ENCODE measurements at regions not wholly inside any gene's neighbourhood (a gene's known extent, or its start where the extent isn't known, plus 50 kb on each side); places are given as distances from the start of the nearest gene placed in this dataset.

GRCh38 chr12:111214401-111214800, 154.5 kb downstream of the PHETA1 start:
- no peaks in the 10 kb centered on the region for H3K4me1 ChIP-seq (ENCODE audit: control insufficient read depth in 1 of 2, insufficient read depth in 2 of 2, low read length in 2 of 2)
- H3K9ac ChIP-seq (ENCODE audit: low read depth in 1 of 2, low read length in 2 of 2), result no peak overlapping the region
- no peaks in the 10 kb centered on the region for H3K36me3 ChIP-seq (ENCODE audit: control insufficient read depth in 1 of 2, insufficient read depth in 2 of 2, low read length in 2 of 2)
- H3K27me3 ChIP-seq (ENCODE audit: control insufficient read depth in 1 of 2, insufficient read depth in 2 of 2, low read length in 2 of 2), result peaks cover 0 to 2% of the 10 kb centered on the region in 2 donors
- H3K9me3 ChIP-seq (ENCODE audit: control insufficient read depth in 1 of 2, low read length in 2 of 2), result no peaks in the 10 kb centered on the region
- H3K4me3 ChIP-seq (ENCODE audit: low read depth in 1 of 2, low read length in 2 of 2), result no peak overlapping the region
- H3K27ac ChIP-seq (ENCODE audit: low read depth, low read length), result no peak overlapping the region

DNA sequence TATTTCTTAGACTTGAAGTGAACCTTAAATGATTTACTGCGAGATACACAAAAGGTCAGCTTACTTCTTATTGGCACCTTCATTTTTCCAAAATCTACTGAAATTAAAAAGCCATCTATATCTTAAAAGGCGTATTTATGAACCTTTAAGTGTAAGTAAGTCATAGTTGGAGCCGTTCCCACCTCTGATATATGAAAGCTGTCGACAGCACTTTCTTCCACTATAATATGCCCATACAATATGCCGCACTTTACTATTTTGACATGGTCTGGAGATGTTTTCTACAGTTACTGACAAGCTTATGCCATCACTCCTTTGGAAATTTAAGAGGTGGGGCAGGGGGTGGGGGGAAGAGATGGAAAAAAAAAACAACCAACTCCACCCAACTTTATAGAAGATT, 155.3 kb downstream of the PHETA1 start:
- no peak overlapping the region for H3K4me3 ChIP-seq (ENCODE audit: low read depth in 1 of 2, low read length in 2 of 2)
- H3K9me3 ChIP-seq (ENCODE audit: control insufficient read depth in 1 of 2, low read length in 2 of 2), result no peaks in the 10 kb centered on the region
- peaks cover 0 to 2% of the 10 kb centered on the region in 2 donors for H3K27me3 ChIP-seq (ENCODE audit: control insufficient read depth in 1 of 2, insufficient read depth in 2 of 2, low read length in 2 of 2)
- H3K27ac ChIP-seq (ENCODE audit: low read depth, low read length), result no peak overlapping the region
- H3K9ac ChIP-seq (ENCODE audit: low read depth in 1 of 2, low read length in 2 of 2), result no peak overlapping the region
- H3K4me1 ChIP-seq (ENCODE audit: control insufficient read depth in 1 of 2, insufficient read depth in 2 of 2, low read length in 2 of 2), result no peaks in the 10 kb centered on the region
- H3K36me3 ChIP-seq (ENCODE audit: control insufficient read depth in 1 of 2, insufficient read depth in 2 of 2, low read length in 2 of 2), result no peaks in the 10 kb centered on the region

DNA sequence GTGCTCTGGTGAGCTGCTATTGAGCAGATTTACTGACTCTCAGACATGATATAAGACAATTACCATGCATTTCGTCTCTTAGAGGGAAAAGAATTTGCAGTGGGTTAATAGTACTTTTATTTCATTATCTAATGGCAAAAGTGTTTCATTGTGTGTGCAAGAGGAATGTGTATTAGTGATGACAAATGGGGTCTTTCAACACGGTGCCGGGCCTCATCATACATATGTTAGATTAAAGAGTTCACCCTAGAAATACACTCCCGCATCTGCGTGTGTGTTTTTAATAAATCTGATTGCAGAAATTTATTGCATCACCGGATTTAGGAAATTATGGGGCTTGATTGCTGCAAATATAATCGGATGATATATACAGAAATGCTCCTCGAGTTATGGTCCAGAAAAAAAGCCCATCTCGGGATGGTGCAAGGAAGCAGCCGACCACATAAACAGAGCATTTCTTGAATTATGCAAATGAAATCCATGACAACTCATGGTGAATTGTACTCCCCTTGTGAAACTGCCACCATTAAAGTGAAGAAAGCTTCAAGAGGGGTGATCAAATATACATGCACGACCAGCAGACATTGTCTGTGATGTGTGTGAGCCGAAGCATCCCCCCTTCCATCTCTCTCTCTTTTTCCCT, 156.0 kb downstream of the PHETA1 start:
- Histone ChIP-seq H3K9me3 (ENCODE audit: control insufficient read depth in 1 of 2, low read length in 2 of 2) (no peaks in the 10 kb centered on the region), H3K27ac (ENCODE audit: low read depth, low read length) (no peak overlapping the region), H3K4me1 (ENCODE audit: control insufficient read depth in 1 of 2, insufficient read depth in 2 of 2, low read length in 2 of 2) (no peaks in the 10 kb centered on the region), H3K36me3 (ENCODE audit: control insufficient read depth in 1 of 2, insufficient read depth in 2 of 2, low read length in 2 of 2) (no peaks in the 10 kb centered on the region), H3K9ac (ENCODE audit: low read depth in 1 of 2, low read length in 2 of 2) (no peak overlapping the region), H3K4me3 (ENCODE audit: low read depth in 1 of 2, low read length in 2 of 2) (no peak overlapping the region), H3K27me3 (ENCODE audit: control insufficient read depth in 1 of 2, insufficient read depth in 2 of 2, low read length in 2 of 2) (peaks cover 0 to 2% of the 10 kb centered on the region in 2 donors)

DNA sequence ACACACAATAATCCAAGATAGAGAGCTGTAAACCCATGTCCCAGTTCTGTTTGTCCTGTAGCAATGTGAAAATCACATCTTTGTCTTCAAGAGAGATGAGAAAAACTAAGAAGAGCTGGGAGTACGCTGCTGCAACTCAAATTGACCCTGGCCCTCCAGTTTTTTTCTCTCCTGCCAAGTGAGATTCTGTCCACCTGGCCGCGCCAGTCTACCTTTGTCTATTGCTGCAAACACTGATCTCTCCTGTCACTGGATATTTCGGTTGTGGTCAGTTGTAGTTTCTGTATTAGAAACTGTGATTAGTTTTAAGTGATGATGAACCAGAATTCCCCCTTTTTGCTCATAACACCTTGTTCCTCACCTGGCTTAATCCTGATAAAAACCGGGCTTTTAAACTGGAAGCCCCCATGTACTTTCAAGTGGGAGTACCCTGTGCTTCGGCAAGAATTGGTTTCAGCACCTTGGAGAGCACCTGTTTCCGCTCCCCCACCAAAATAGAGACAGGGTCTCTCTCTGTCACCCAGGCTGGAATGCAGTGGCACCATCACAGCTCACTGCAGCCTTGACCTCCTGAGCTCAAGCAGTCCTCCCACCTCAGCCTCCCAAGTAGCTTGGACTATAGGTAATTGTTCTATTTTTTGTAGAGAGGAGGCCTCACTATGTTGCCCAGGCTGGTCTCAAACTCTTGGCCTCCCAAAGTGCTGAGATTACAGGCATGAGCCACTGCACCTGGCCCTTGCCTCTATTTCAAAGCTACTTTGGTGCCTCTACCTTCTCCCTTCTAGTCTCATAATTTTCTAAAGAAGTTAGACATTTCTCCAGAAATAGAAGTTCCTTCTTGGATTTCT, 156.8 kb downstream of the PHETA1 start:
- no peaks in the 10 kb centered on the region for H3K4me1 ChIP-seq (ENCODE audit: control insufficient read depth in 1 of 2, insufficient read depth in 2 of 2, low read length in 2 of 2)
- H3K27me3 ChIP-seq (ENCODE audit: control insufficient read depth in 1 of 2, insufficient read depth in 2 of 2, low read length in 2 of 2), result peaks cover 0 to 2% of the 10 kb centered on the region in 2 donors
- no peaks in the 10 kb centered on the region for H3K36me3 ChIP-seq (ENCODE audit: control insufficient read depth in 1 of 2, insufficient read depth in 2 of 2, low read length in 2 of 2)
- H3K27ac ChIP-seq (ENCODE audit: low read depth, low read length), result no peak overlapping the region
- H3K9ac ChIP-seq (ENCODE audit: low read depth in 1 of 2, low read length in 2 of 2), result no peak overlapping the region
- no peaks in the 10 kb centered on the region for H3K9me3 ChIP-seq (ENCODE audit: control insufficient read depth in 1 of 2, low read length in 2 of 2)
- no peak overlapping the region for H3K4me3 ChIP-seq (ENCODE audit: low read depth in 1 of 2, low read length in 2 of 2)

DNA sequence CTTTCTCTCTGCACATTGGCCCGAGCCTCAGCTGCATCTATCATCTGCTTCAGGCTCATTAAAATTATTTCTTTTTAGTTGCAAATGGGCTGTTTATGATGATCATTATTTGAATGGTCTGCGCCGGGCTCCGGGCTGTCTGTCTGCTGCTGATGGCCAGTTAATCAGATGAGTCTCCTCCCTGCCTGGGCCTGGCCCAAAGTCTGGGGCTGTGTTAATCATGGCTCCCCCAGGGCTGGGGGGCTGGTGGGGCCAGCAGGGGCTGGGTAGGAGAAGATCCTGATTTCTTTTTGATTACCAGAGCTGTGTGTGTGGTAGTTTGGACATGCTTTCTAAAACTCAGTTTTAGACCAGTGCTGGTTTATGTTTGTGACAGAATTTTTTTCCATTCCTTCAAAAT, 159.1 kb downstream of the PHETA1 start:
- Histone ChIP-seq H3K27me3 (ENCODE audit: control insufficient read depth in 1 of 2, insufficient read depth in 2 of 2, low read length in 2 of 2) (no peaks in the 10 kb centered on the region), H3K4me1 (ENCODE audit: control insufficient read depth in 1 of 2, insufficient read depth in 2 of 2, low read length in 2 of 2) (no peaks in the 10 kb centered on the region), H3K36me3 (ENCODE audit: control insufficient read depth in 1 of 2, insufficient read depth in 2 of 2, low read length in 2 of 2) (no peaks in the 10 kb centered on the region), H3K9me3 (ENCODE audit: control insufficient read depth in 1 of 2, low read length in 2 of 2) (no peaks in the 10 kb centered on the region), H3K27ac (ENCODE audit: low read depth, low read length) (no peak overlapping the region), H3K9ac (ENCODE audit: low read depth in 1 of 2, low read length in 2 of 2) (no peak overlapping the region), H3K4me3 (ENCODE audit: low read depth in 1 of 2, low read length in 2 of 2) (no peak overlapping the region)

DNA sequence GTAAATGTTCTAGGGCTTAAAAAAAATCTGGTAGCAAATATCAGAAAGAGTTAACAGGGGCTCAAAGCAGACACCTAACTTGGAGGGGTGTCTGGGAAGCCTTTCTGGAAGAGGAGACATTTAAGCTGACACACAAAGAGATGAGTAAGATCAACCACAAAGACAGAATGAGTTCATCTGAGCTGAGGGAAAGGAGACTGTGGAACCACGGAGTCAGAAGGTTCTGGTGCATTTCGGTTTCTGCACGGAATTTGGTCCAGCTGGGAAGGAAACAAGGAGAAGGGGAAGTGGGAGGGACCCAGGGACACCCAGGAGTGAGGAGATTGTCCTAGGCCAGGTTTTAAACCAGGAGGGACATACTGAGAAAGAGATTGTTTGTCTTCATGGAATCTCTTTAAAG, 161.1 kb downstream of the PHETA1 start:
- Histone ChIP-seq H3K9me3 (ENCODE audit: control insufficient read depth in 1 of 2, low read length in 2 of 2) (no peaks in the 10 kb centered on the region), H3K9ac (ENCODE audit: low read depth in 1 of 2, low read length in 2 of 2) (no peak overlapping the region), H3K36me3 (ENCODE audit: control insufficient read depth in 1 of 2, insufficient read depth in 2 of 2, low read length in 2 of 2) (no peaks in the 10 kb centered on the region), H3K27me3 (ENCODE audit: control insufficient read depth in 1 of 2, insufficient read depth in 2 of 2, low read length in 2 of 2) (no peaks in the 10 kb centered on the region), H3K27ac (ENCODE audit: low read depth, low read length) (no peak overlapping the region), H3K4me3 (ENCODE audit: low read depth in 1 of 2, low read length in 2 of 2) (no peak overlapping the region), H3K4me1 (ENCODE audit: control insufficient read depth in 1 of 2, insufficient read depth in 2 of 2, low read length in 2 of 2) (no peaks in the 10 kb centered on the region)

- Histone ChIP-seq H3K27ac (ENCODE audit: low read depth, low read length) (no peak overlapping the region), H3K4me3 (ENCODE audit: low read depth in 1 of 2, low read length in 2 of 2) (no peak overlapping the region), H3K9me3 (ENCODE audit: control insufficient read depth in 1 of 2, low read length in 2 of 2) (no peaks in the 10 kb centered on the region), H3K36me3 (ENCODE audit: control insufficient read depth in 1 of 2, insufficient read depth in 2 of 2, low read length in 2 of 2) (no peaks in the 10 kb centered on the region), H3K9ac (ENCODE audit: low read depth in 1 of 2, low read length in 2 of 2) (no peak overlapping the region), H3K27me3 (ENCODE audit: control insufficient read depth in 1 of 2, insufficient read depth in 2 of 2, low read length in 2 of 2) (no peaks in the 10 kb centered on the region), H3K4me1 (ENCODE audit: control insufficient read depth in 1 of 2, insufficient read depth in 2 of 2, low read length in 2 of 2) (no peaks in the 10 kb centered on the region)
These were observed 164.1 kb downstream of the PHETA1 start for GRCh38 chr12:111204788-111205241.

GRCh38 chr12:111203969-111204368, 164.9 kb downstream of the PHETA1 start:
- H3K27me3 ChIP-seq (ENCODE audit: control insufficient read depth in 1 of 2, insufficient read depth in 2 of 2, low read length in 2 of 2), result no peaks in the 10 kb centered on the region

GRCh38 chr12:111203446-111203845, 165.4 kb downstream of the PHETA1 start:
- no peaks in the 10 kb centered on the region for H3K27me3 ChIP-seq (ENCODE audit: control insufficient read depth in 1 of 2, insufficient read depth in 2 of 2, low read length in 2 of 2)
- H3K36me3 ChIP-seq (ENCODE audit: control insufficient read depth in 1 of 2, insufficient read depth in 2 of 2, low read length in 2 of 2), result no peaks in the 10 kb centered on the region
- H3K4me3 ChIP-seq (ENCODE audit: low read depth in 1 of 2, low read length in 2 of 2), result no peak overlapping the region
- no peak overlapping the region for H3K9ac ChIP-seq (ENCODE audit: low read depth in 1 of 2, low read length in 2 of 2)
- no peaks in the 10 kb centered on the region for H3K9me3 ChIP-seq (ENCODE audit: control insufficient read depth in 1 of 2, low read length in 2 of 2)
- no peaks in the 10 kb centered on the region for H3K4me1 ChIP-seq (ENCODE audit: control insufficient read depth in 1 of 2, insufficient read depth in 2 of 2, low read length in 2 of 2)
- no peak overlapping the region for H3K27ac ChIP-seq (ENCODE audit: low read depth, low read length)

More at GRCh38 chr12:111203969-111204368, 164.9 kb downstream of the PHETA1 start:
- Histone ChIP-seq H3K4me1 (ENCODE audit: control insufficient read depth in 1 of 2, insufficient read depth in 2 of 2, low read length in 2 of 2) (no peaks in the 10 kb centered on the region), H3K27ac (ENCODE audit: low read depth, low read length) (no peak overlapping the region), H3K9me3 (ENCODE audit: control insufficient read depth in 1 of 2, low read length in 2 of 2) (no peaks in the 10 kb centered on the region), H3K36me3 (ENCODE audit: control insufficient read depth in 1 of 2, insufficient read depth in 2 of 2, low read length in 2 of 2) (no peaks in the 10 kb centered on the region), H3K4me3 (ENCODE audit: low read depth in 1 of 2, low read length in 2 of 2) (no peak overlapping the region), H3K9ac (ENCODE audit: low read depth in 1 of 2, low read length in 2 of 2) (no peak overlapping the region)

GRCh38 chr12:111202237-111202915, 166.5 kb downstream of the PHETA1 start:
- Histone ChIP-seq H3K4me3 (ENCODE audit: low read depth in 1 of 2, low read length in 2 of 2) (no peak overlapping the region), H3K4me1 (ENCODE audit: control insufficient read depth in 1 of 2, insufficient read depth in 2 of 2, low read length in 2 of 2) (no peaks in the 10 kb centered on the region), H3K27me3 (ENCODE audit: control insufficient read depth in 1 of 2, insufficient read depth in 2 of 2, low read length in 2 of 2) (no peaks in the 10 kb centered on the region), H3K36me3 (ENCODE audit: control insufficient read depth in 1 of 2, insufficient read depth in 2 of 2, low read length in 2 of 2) (no peaks in the 10 kb centered on the region), H3K9me3 (ENCODE audit: control insufficient read depth in 1 of 2, low read length in 2 of 2) (no peaks in the 10 kb centered on the region), H3K27ac (ENCODE audit: low read depth, low read length) (no peak overlapping the region), H3K9ac (ENCODE audit: low read depth in 1 of 2, low read length in 2 of 2) (no peak overlapping the region)

All from duodenal mucosa (tissue), 2 donors.